BE2C (cell line): ENCODE measurements at regions not wholly inside any gene's neighbourhood (a gene's known extent, or its start where the extent isn't known, plus 50 kb on each side); places are given as distances from the start of the nearest gene placed in this dataset.
A peak's percentile ranks its signal among the peaks of the same experiment; 100 is the strongest.

Experiments used
- DNase-seq: peaks from one replicate; pipeline ENCODE4 v3.0.0-alpha.2; 2020
- H3K27me3 ChIP-seq: fragments of 250-450 bp; sonication (Bioruptor Pico); 2 replicates; pipeline ENCODE4 v1.5.1; 2020; ENCODE audit warnings: mild to moderate bottlenecking
- H3K36me3 ChIP-seq: fragments of 250-450 bp; sonication (Bioruptor Pico); 2 replicates; pipeline ENCODE4 v1.5.1; 2020; ENCODE audit warnings: mild to moderate bottlenecking
- H3K4me1 ChIP-seq: fragments of 250-450 bp; sonication (Bioruptor Pico); 2 replicates; pipeline ENCODE4 v1.5.1; 2020
- H3K4me3 ChIP-seq: 2 replicates; pipeline ENCODE4 v1.5.1; 2011; ENCODE audit warnings: low read depth, low read length
- H3K9me3 ChIP-seq: fragments of 250-450 bp; sonication (Bioruptor Pico); 2 replicates; pipeline ENCODE4 v1.5.1; 2020
- CTCF ChIP-seq: IDR thresholded peaks from 2 replicates; pipeline ENCODE4 v1.5.1; 2012; ENCODE audit warnings: mild to moderate bottlenecking, low read depth, low read length

GRCh38 chr5:153907170-153907775, 131.4 kb downstream of the FAM114A2 start:
- no peak for TF ChIP-seq CTCF
- Histone ChIP-seq H3K9me3 (no peaks in the 10 kb centered on the region), H3K4me1 (no peaks in the 10 kb centered on the region), H3K27me3 (no peaks in the 10 kb centered on the region), H3K36me3 (no peaks in the 10 kb centered on the region), H3K4me3 (no peak overlapping the region)
- DNase-seq = no peak

- Histone ChIP-seq H3K9me3 (no peaks in the 10 kb centered on the region), H3K27me3 (no peaks in the 10 kb centered on the region; the same call in 1 of the 2 replicates), H3K4me1 (no peaks in the 10 kb centered on the region), H3K36me3 (no peaks in the 10 kb centered on the region), H3K4me3 (no peak overlapping the region)
- TF ChIP-seq CTCF = peak; percentile 45
- DNase-seq = no peak
Measured at GRCh38 chr5:153905219-153905618, 133.5 kb downstream of the FAM114A2 start.

DNA sequence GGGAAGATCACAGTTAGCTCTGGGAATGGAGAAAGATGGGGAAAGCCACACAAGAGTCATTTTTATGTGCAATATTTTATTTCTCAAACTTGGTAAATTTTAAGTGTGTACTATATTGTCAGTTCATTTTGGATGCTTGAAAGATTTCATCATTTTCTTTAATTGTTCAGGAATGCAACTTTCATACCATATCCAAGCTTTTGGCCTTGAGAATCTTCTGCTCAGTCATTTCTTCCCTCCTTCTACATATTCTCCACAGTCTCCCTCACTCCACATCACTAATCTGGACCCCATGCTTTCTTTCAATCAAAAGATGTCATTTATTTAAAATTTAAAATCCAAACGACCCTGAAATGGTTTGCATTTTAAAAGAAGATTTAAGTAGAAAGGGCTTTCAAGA, 135.4 kb downstream of the FAM114A2 start:
- no peaks in the 10 kb centered on the region; the same call in 1 of the 2 replicates for H3K27me3 ChIP-seq
- H3K9me3 ChIP-seq = no peaks in the 10 kb centered on the region
- H3K4me3 ChIP-seq = no peak overlapping the region
- no peak for DNase-seq
- H3K36me3 ChIP-seq = no peaks in the 10 kb centered on the region
- H3K4me1 ChIP-seq = no peaks in the 10 kb centered on the region
- no peak for TF ChIP-seq CTCF

- Histone ChIP-seq H3K36me3 (no peaks in the 10 kb centered on the region), H3K4me1 (no peaks in the 10 kb centered on the region), H3K27me3 (no peaks in the 10 kb centered on the region; the same call in 1 of the 2 replicates), H3K4me3 (no peak overlapping the region), H3K9me3 (no peaks in the 10 kb centered on the region)
- DNase-seq = no peak
- no peak for TF ChIP-seq CTCF
Measured at GRCh38 chr5:153902016-153902415, 136.7 kb downstream of the FAM114A2 start.

GRCh38 chr5:153901449-153901848, 137.3 kb downstream of the FAM114A2 start:
- H3K4me1 ChIP-seq = no peaks in the 10 kb centered on the region
- no peaks in the 10 kb centered on the region for H3K36me3 ChIP-seq
- H3K27me3 ChIP-seq = no peaks in the 10 kb centered on the region; the same call in 1 of the 2 replicates
- no peak for DNase-seq
- no peaks in the 10 kb centered on the region for H3K9me3 ChIP-seq
- no peak for TF ChIP-seq CTCF
- H3K4me3 ChIP-seq = no peak overlapping the region

DNA sequence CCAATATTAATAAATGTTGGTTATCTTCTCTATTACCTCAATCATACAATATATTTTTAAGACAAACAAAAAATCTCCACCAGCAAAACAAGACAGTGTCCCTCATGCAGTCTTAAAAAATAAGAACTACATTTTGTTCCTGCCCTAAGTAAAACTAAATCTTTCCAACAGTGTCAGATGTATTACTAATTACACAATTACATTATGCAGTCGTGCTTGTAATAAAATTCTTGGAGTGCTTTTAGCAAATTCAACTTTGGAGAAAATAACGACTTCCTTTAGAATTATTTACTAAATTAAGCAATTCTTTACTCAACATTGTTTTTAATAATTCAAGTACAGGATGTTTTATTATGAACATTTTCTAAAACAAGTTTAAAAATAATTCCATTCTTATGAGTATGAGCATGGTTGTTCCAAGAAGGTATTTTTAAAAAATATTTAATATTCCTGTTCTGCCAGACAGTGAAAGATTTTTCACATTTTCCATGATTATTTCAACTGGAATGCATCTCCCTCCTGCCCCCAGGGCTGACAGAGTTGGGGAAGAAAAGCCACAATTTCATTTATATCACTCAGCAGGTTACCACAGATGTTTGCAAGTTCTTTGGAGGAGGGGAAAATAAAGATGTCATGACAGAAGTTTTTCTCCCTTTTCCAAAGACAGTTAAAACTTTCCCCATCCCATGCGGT, 137.9 kb downstream of the FAM114A2 start:
- H3K27me3 ChIP-seq = no peaks in the 10 kb centered on the region; the same call in none of the 2 replicates
- H3K9me3 ChIP-seq = no peaks in the 10 kb centered on the region
- no peak for TF ChIP-seq CTCF
- H3K4me3 ChIP-seq = no peak overlapping the region
- H3K36me3 ChIP-seq = no peaks in the 10 kb centered on the region
- H3K4me1 ChIP-seq = no peaks in the 10 kb centered on the region
- no peak for DNase-seq
